ENCODE measurements at regions not wholly inside any gene's neighbourhood (a gene's known extent, or its start where the extent isn't known, plus 50 kb on each side); places are given as distances from the start of the nearest gene placed in this dataset.

GRCh38 chr18:59059140-59059539 lies 80.5 kb upstream of the SEC11C start:
- no peak for DNase-seq

DNA sequence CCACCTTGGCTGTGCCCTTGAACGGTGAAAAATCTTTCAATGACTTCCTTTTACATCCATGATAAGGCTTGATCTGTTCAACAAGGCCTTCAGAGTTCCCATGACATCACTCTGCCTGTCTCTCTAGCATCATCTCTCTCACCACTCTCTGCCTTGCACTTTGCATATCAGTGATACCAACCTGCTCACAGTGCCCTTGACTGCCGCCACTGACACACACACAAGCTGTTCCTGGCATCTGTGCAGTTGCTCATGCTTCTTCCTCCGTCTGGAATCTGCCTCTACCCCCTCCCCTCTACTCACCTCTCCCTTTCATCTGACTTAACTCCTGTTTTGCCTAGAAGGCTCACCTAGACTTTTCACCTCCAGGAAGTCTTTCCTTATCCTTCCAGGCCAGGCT lies 79.1 kb upstream of the SEC11C start:
- no peak for DNase-seq

DNA sequence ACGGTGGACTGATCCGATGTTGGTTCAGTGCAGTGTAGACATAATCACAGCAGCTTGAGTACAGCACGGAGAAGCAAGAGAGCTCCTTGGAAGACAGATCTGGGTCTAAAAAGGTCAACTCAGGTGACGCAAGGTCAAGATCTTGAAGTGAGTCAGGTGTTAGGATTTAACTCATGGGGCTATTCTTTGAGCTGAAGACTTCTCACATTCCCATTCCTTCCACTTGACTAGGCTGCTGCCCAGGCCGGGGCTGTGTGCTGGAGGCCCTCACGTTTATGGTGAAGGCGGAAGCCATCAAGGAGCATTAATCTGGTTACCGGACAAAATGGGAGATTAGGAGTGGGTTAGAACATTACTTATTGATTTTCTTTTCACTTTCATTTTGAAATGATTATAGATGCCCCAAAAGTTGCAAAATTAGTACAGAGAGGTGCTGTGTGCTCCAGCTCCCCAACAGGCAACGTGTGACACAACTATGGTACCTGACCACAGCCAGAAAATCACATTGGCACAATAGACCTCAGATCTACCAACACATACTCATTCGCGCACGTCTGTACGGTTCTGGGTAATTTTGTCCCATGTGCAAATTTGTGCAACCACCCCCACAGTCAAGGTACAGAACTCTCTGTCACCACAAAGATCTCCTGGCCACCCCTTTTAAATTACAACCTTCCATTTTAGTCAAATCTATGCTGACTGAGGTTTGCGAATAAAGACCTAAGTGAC lies 77.6 kb upstream of the SEC11C start:
- DNase-seq, result no peak

- DNase-seq, result no peak
Measured at GRCh38 chr18:59062643-59063006, 77.1 kb upstream of the SEC11C start.

DNA sequence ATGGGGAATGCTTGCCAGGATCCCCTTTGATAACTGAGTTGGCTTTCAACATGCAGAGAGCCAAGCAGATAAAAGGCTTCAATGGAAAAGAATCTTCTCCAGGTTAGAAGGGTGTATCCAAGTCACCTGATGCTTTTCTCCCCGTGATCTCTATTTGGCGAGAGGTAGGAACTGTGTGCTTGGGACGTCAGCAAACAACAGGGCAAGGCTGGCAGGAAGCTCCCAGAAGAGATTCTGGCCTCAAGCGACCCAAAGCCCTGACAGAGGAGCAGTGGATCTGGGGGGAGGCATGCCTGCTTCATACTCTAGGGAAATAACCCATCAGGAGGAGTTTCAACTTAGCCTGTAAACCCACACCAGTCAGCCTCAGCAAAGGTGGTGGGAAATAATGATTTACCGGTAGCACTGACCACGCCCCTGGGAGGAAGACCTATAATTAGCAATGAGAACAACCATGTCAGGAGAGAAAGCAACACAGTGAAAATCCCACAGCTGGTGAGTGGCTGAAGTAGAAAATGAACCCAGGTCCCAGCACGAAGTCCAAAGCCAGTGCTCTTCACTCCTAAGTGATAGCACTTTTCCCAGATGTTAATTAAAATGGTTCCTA lies 76.3 kb upstream of the SEC11C start:
- peak in 1 of 2 experiments; percentile 34 for DNase-seq

DNA sequence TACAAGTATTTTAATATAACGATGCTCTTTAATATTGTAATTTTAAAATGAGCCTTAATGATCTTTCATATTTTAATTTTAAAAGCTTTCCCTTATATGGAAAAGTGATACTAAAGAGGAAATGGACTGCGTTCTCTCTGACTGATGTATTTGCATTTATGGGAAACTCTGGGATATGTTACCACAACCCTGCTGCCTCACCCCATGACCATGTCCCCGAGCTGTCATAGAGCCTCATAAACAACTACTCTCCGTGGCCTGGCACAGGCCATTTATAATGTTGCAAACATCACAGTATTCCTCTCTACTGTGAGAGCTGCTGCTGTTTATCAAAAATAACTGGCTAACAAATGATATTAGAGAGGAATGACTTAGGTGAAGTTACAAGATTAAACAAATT lies 75.8 kb upstream of the SEC11C start:
- no peak for DNase-seq

- no peak for DNase-seq
Measured at GRCh38 chr18:59065684-59066083, 74.0 kb upstream of the SEC11C start.

GRCh38 chr18:59067873-59068272 lies 71.8 kb upstream of the SEC11C start:
- peak; percentile 22 to 47 for DNase-seq

DNA sequence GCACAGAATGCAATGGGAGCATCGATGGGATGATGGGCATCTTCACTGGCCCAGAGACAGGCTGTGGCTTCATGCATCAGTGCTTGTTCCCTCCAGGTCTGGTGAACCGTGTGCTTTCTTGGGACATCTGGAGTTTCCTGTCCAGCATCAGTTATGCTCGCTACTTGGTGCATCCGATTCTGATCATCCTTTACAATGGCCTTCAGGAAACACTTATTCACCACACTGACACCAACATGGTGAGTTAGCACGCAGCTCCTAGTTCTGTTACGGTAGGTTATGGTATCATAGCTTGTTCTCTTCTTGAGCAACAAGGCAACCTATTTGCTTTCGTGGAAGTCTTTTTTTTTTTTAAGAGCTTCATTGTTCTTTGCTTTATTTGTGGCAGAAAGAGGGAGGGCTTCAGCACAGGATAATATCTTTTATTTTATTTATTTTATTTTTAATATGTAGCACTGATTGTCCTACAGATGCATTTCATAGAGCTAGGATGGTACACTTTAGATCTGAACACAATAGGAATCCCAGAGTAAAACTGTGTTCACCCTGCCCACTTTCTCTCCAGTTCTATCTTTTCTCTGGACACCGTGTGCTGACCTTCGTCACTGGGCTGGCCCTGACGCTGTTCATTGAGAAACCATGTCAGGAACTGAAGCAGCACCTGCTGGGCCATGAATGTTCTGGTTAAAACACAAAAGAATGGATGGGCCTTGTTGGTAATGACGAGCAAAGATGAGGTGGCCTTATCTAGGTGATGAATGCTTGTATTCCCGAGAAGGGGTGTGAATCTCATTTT lies 71.2 kb upstream of the SEC11C start:
- DNase-seq, result no peak

GRCh38 chr18:59070181-59070912 lies 69.3 kb upstream of the SEC11C start:
- peak; percentile 80 to 81 for DNase-seq

DNA sequence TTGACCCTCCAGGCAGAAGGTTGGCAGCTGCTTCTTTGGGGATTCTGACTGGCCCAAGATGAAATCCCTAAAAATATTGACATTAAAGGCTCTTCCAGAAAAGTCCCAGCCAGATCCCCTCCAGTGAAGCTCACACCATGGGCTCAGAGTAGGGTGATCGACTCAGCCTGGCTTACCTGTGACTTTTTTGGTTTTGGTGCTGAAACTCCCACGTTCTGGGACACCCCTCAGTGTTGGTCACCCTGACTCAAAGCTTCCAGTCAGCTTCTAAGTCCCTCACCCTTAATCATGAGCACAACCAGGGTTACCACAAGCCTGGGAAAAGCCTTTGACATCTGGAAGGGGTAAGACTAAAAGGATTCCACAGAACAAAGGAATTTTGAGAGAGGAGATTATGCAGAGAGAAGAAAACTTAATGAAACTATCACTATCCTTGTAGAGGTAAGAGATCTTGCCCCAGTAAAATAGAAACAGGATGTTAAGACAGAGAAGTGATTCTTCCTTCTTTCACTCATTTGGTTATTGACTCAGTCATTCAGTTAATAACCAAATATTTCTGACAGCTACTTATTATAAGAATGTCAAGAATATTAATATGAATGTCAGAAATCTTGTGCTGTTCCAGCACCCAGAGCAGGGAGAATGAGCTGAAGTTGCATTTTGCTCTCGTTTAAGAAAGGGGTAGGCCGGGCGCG lies 66.8 kb upstream of the SEC11C start:
- no peak for DNase-seq

GRCh38 chr18:59075923-59076322 lies 63.8 kb upstream of the SEC11C start:
- DNase-seq, result no peak

GRCh38 chr18:59079264-59079663 lies 60.4 kb upstream of the SEC11C start:
- DNase-seq, result peak; percentile 44 to 61

DNA sequence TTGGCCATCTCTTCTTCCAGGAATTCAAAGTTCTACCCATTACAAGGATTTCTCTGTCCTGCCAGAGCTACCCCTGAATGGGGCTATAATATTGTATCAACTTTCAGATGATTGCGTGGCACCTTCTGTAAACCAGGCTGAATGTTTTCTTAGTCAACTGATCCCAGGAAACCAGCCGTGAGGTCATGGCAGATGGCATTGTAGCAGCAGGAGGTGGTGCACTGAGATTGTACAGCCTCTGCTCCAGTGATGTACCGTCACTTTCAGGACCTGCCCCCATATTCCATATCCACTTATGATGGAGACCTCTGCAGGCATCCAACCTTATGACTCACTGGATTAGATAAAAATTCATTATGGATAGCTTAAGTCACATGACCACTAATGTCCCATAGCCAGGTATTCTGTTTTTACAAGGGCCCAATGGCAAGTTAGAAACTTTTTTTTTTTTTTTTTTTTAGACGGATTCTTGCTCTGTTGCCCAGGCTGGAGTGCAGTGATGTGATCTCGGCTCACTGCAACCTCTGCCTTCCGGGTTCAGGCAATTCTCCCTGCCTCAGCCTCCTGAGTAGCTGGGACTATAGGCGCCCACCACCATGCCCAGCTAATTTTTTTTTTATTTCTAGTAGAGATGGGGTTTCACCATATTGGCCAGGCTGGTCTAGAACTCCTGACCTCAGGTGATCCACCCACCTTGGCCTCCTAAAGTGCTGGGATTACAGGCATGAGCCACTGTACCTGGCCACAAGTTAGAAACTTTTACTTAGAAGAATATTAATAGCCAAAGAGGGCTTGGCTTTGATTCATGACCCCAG lies 59.8 kb upstream of the SEC11C start:
- peak; percentile 94 to 97 for DNase-seq

GRCh38 chr18:59083136-59083818 lies 56.4 kb upstream of the SEC11C start:
- DNase-seq, result no peak

DNA sequence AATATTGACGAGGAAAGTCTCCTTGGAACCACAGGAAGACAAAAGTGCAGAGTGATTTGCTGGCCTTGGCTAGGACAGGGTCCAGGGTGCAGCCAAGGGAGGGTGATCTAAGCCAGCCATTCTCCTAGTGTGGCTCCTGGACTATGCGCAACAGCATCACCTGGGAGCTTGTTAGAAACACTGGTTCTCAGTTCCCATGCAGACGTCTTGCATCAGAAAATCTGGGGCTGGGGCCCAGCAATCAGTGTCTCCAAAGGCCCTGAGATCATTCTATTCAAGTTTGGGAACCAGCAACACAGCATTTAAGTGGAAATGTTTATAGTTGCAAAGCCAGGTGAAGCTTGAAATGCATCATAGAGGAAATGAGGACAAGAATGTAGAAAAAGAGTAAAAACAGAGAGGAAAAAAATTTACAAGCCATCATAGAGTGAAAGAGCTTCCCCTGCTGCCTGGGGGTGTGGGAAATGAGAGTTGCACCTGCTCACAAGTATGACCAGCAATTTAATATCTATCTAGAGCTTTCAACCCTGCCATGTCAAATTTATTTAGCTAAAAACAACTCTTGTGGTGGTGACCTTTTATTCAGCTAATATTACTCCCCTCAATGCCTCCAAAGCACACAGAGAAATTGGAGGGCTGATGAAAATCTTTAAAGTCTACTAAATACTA lies 54.4 kb upstream of the SEC11C start:
- peak in 1 of 2 experiments; percentile 24 for DNase-seq

DNA sequence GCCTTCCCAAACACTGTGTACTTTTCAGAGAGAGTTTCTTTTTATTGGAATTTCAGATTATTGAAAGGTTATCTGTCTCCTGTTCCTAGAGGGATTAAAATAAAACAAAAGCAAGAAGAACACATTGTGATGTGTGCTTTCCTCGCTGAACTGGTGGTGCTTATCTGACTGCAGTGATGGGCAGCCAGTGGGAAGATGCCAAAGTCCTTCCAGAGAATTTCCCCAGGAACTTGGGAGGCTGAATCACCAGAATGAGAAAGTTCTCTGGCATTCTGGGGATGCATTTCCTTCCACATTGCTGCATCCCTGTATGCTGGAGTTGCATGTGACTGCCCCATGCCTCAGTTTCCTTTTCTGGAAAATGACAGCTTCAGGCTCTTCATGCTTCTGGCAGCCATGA lies 53.9 kb upstream of the SEC11C start:
- no peak for DNase-seq

DNA sequence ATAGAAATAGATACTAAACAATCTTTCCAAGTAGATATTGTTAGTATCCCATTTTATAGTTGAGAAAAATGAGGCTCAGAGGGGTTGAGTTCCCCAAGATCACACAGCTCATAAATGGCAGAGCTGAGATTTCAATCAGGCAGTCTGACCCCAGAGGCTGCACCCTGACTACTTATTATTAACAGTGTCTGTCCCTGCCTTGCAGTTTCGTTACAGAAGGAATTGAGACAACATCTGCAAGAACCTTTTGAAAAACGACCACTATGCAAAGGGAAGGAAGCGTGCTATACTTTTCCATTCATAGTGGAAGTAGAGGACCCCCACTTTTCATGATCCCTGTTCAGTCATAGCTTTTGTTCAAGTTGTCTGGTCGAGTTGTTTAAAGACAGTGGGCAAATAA lies 53.2 kb upstream of the SEC11C start:
- no peak for DNase-seq

- DNase-seq, result peak; percentile 58 to 74
Measured at GRCh38 chr18:59087391-59087790, 52.3 kb upstream of the SEC11C start.

Data from SHP77 (cell line).